DMS79 treated with DMSO at 0.1 percent for 48 hours (cell line): ENCODE measurements at regions not wholly inside any gene's neighbourhood (a gene's known extent, or its start where the extent isn't known, plus 50 kb on each side); places are given as distances from the start of the nearest gene placed in this dataset.
"Not testable (repeated sequence)": the region's sequence is repeated elsewhere in the genome, so short reads cannot be mapped to it uniquely, and the experiment has no call there.

Experiments
- DNase-seq: peaks from one replicate; lab custom pipeline; 2025; lab: John Stamatoyannopoulos, UW

DNA sequence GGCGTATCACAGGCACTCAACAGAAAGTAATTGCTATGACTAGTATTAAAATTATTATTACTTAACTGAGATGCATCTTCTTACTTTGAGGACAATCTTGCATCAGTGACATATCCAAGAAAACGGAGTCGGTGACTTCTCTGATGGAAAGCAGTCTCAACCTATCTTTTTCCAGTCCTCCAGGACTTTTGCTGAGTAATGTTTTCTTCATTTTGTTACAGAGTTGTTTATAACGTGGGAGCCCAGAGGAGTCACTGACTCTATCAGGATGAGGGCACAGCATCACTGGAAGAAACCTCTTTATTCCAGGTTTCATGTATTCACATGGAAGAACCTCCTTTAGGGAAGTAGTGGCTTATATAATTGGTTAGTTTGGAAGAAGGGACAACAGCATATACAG is 51.5 kb upstream of the MELK start:
- no peak for DNase-seq

DNA sequence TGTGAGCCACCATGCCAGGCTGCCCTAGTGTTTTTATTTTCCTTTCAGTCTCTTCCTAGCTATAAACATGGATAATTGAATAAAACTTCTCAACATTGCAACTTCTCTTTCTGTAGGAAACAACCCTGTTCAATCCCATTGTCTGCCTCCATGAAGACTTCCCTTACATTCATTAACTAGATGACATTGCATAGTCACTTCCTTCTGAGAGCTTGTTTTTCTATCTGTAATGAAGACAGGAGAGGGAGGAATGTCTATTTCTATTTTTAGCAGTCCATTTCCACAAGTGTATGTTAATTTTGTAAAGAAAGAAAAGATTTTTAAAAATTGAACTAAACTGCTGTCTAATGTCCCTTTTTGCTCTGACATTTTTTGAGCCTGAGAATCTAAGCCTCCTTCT is 55.6 kb upstream of the MELK start:
- no peak for DNase-seq

DNA sequence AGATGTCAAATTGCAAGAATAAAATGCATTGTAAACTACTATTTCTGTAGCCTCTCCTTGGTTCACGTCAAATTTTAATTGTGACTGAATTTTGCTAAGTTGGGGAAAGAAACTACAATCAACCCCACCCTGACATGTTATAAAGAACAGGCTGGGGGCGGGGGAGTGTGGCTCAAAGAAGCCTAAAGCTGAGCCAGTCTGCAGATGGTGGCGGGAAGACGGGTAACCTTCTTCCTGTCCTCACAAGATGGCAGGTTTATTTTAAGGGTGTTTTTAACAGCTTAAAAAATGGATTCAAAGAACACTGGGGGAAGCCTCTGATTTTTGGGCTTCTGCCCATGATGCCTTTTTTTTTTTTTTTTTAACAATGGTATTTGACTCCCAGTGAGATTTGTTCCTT is 68.5 kb upstream of the MELK start:
- DNase-seq, result no peak

DNA sequence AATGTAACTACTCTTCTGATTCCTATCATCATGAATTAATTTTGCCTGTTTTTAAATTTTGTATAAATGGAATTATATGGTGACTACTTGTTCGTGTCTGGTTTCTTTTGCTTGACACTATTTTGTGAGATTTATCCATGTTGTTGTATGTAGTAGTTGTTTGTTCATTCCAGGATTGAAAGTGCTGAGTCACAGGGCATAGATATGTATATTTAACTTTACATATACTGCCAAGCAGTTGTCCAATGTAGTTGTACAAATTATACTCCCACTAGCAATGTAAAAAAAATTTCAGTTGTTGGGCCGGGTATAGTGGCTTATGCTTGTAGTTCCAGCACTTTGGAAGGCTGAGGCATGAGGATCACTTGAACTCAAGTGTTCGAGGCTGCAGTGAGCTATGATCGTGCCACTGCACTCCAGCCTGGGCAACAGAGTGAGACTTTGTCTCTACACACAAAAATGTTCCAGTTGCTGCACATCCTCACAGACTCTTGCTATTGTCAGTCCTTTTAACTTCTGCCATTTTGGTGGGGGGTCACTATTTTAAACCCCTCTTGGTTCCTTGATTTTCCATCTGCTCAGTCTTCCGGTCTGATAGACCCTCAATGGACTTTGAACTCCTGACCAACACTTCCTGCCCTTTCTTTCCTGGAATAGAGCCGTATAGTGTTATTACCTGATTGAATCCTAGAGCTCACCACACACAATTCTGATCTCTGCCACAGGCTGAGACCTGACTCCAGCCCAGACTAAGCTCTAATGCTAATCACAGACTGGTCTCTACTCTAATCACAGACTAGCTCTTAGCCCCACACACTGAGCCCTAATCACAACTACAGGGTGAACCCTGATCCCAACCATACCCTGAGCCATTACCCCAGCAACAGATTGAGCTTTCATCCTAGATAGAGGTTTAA is 69.3 kb upstream of the MELK start:
- DNase-seq, result no peak

DNA sequence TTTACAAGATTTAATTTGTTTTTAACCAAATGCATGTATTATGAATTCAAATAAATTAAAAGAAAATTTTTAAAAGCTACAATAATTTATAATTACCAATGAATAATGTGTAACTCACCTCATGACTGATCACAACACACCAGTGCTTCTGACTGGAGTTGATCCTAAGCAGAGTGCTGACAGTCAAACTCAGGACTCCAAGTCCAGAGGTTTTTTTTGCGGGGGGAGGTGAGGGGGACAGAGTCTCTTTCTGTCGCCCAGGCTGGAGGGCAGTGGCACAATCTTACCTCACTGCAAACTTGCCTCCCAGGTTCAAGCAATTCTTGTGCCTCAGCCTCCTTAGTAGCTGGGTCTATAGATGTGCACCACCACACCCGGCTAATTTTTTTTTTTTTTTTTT is 71.0 kb upstream of the MELK start:
- DNase-seq, result no peak

GRCh38 chr9:36500931-36501330 is 71.8 kb upstream of the MELK start:
- DNase-seq, result not testable (repeated sequence)

GRCh38 chr9:36499174-36499890 is 73.4 kb upstream of the MELK start:
- DNase-seq, result peak; percentile 90

- not testable (repeated sequence) for DNase-seq
These were observed 79.1 kb upstream of the MELK start for GRCh38 chr9:36493564-36493963.

- DNase-seq, result no peak
These were observed 79.8 kb upstream of the MELK start for GRCh38 chr9:36492865-36493264.

DNA sequence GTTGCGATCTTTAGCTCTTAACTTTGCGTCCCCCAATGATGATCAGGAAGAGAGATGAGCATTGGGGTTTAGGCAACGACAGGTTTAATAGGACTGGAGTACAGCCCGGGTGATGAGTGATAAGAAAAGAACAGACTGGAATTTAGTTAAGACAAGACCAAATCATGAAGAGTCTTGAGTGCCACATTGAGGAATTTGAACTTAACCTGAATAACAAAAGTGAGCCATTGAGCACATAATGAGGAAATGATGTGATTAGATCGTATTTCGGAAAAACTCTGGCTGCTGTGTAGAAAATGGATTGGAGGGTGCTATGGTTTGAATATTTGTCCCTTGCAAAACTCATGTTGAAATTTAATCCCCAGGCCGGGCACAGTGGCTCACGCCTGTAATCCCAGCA is 83.2 kb upstream of the MELK start:
- DNase-seq, result no peak

DNA sequence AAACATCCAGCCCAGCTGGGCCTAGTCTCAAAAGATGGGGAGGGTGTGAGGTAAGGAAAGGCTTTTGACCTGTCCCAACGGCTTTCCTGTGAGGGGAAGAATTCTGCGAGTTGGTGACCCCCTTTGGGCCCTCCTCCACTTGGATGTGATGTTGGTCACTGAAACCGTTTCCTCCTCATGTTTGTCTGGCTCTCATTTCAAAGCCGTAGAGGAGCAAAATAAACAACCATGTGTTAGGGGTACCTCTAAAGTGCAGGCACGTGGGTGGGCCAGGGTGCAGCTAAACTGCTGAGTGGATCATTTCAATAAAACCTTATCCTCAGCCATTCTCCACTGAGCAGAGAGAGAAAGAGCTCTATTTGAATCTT is 84.3 kb upstream of the MELK start:
- DNase-seq, result peak; percentile 44

GRCh38 chr9:36487482-36488388 is 85.0 kb upstream of the MELK start:
- DNase-seq, result peak; percentile 83

DNA sequence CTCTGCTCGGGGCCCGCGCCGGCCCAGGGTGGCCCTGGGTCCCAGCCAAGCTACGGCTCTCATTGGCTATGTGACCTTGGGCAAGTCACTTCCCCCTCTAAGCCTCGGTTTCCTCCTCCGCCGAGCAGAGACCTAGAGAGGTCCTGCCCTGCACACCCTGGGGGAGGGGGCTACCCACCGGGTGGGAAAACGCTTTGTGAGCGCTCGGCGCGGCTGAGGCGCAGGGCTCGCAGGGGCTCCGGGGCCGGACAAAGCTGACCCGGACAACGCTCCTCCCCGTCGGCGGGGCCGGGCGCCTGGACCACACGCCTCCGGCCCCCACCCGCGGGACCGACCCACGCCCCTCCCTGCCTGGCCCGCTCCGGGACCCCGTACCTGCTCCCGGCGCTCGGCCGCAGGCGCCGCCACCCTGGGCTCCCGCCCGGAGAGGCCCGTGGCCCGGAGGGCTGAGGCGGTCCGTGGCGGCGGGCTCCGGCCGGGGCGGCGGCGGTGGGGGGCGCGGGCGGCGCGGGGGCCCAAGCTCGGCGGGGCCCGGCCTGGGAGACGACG is 85.7 kb upstream of the MELK start:
- DNase-seq, result no peak

- DNase-seq, result peak; percentile 26
These were observed 86.3 kb upstream of the MELK start for GRCh38 chr9:36486329-36486932.

DNA sequence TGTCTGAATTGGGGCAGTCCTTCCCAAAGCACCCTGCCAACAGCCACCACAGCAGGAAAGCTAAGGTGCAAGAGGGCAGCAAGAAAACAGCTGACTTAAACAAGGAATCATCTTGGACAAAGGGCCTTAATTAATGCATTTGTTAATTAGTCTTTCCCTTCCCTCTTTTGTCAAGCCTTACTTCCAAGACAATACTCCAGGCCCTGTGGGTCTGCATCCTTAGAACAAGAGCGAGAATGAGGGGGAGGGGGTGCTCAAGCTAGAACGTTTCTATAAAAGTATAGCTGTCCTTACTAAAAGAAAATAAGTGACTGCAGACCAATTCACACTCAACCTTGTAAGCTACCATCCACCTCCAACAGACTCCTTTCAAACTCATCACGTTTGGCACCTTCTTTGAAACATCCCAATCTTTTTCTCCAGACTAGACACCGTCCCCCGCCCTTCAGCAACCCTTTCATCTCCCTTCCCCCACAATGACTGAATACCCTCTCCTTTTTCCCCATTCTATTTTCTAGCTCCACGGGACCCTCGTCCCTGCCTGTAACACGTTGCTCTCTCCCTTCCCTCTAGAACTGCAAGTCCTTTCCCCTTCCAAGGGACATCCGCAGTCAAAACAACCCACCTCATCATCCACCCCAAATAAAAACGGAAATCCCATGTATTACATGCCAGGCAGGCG is 85.7 kb upstream of the RNF38 start:
- DNase-seq, result peak; percentile 20

- no peak for DNase-seq
These were observed 84.1 kb upstream of the RNF38 start for GRCh38 chr9:36484124-36484523.

- DNase-seq, result no peak
These were observed 79.0 kb upstream of the RNF38 start for GRCh38 chr9:36479101-36479500.

DNA sequence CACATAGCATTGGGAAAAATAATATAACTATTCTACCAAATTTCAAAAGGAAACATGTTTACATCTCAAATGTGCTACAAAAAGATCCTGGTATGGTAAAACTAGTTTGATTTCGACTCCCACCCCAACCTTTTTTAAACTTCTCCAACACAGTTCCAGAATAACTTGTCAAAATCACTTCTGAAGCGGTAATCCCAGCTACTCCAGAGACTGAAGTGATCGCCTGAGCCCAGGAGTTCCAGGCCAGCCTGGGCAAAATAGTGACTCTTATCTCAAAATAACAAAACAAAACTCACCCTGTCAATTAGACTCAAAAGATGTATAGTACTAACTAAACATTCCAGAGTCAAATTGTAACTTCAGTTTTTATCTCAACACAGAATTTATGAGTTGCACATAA is 71.3 kb upstream of the RNF38 start:
- DNase-seq, result no peak

DNA sequence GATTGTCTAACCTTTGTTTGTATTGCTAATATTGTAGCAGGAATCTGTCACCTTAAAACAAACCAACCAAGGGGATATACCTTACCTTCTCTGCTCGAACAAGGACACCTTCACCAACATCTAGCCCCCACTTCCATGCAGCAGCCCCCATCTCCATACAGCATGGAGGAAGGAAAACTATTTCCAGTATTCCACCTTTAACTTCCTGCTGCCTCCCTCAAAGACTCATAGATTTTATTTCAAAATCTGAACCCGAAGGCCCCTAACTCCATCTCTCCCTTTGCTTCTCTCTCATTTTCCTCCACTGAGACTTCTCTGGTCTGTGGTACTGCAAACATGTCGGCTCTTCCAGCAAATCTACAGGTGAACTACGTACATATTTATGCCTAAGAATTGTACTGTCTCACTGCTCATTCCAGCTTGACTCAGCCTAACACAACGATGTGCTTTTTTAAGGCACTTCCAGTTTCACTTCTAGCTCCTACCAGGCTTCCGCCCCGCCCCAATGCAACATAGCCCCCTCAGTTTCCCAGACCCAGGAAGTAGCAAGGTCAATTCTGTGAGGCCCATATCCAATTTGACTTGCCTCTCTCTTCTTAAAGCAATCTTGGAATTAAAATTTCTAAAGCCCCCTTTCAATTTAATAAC is 70.7 kb upstream of the RNF38 start:
- no peak for DNase-seq

GRCh38 chr9:36463467-36463866 is 63.4 kb upstream of the RNF38 start:
- no peak for DNase-seq

GRCh38 chr9:36462245-36462644 is 62.2 kb upstream of the RNF38 start:
- DNase-seq, result no peak
